GM19239 (cell line): ENCODE measurements at regions not wholly inside any gene's neighbourhood (a gene's known extent, or its start where the extent isn't known, plus 50 kb on each side); places are given as distances from the start of the nearest gene placed in this dataset.
"Not testable (repeated sequence)": the region's sequence is repeated elsewhere in the genome, so short reads cannot be mapped to it uniquely, and the experiment has no call there.

Source experiments
- DNase-seq: peaks from one replicate; pipeline ENCODE4 v3.0.0; 2011; ENCODE audit warnings: low spot score; ENCODE audit not compliant: insufficient read length
- FAIRE-seq: peaks from 2 replicates; lab custom pipeline; 2011; peaks lifted over from hg19 to GRCh38; lab: Jason Lieb, UNC

GRCh38 chr1:99062192-99062591 lies 57.5 kb upstream of the PLPPR5 start:
- no peak for FAIRE-seq
- no peak for DNase-seq

GRCh38 chr1:99069146-99069545 lies 64.5 kb upstream of the PLPPR5 start:
- FAIRE-seq (no peak), DNase-seq (no peak)

- not testable (repeated sequence) for FAIRE-seq
These were observed 73.9 kb upstream of the PLPPR5 start for GRCh38 chr1:99078529-99078928.

GRCh38 chr1:99082366-99082765 lies 77.7 kb upstream of the PLPPR5 start:
- FAIRE-seq (no peak), DNase-seq (no peak)

More at GRCh38 chr1:99078529-99078928, 73.9 kb upstream of the PLPPR5 start:
- not testable (repeated sequence) for DNase-seq

GRCh38 chr1:99083338-99083737 lies 78.7 kb upstream of the PLPPR5 start:
- DNase-seq (no peak), FAIRE-seq (no peak)

- DNase-seq (no peak), FAIRE-seq (no peak)
These were observed 79.9 kb upstream of the PLPPR5 start for GRCh38 chr1:99084562-99084961.

- no peak for FAIRE-seq
- DNase-seq: no peak
These were observed 81.4 kb upstream of the PLPPR5 start for GRCh38 chr1:99086057-99086456.

- no peak for DNase-seq
- no peak for FAIRE-seq
These were observed 93.9 kb upstream of the PLPPR5 start for GRCh38 chr1:99098589-99098988.

- FAIRE-seq: no peak
- no peak for DNase-seq
These were observed 101.6 kb upstream of the PLPPR5 start for GRCh38 chr1:99106274-99106673.

- DNase-seq: no peak
- FAIRE-seq: no peak
These were observed 103.0 kb upstream of the PLPPR5 start for GRCh38 chr1:99107680-99108079.

- no peak for DNase-seq
- no peak for FAIRE-seq
These were observed 105.7 kb upstream of the PLPPR5 start for GRCh38 chr1:99110140-99111041.

GRCh38 chr1:99115231-99115630 lies 110.6 kb upstream of the PLPPR5 start:
- FAIRE-seq: no peak
- no peak for DNase-seq

- FAIRE-seq (no peak), DNase-seq (no peak)
These were observed 114.5 kb upstream of the PLPPR5 start for GRCh38 chr1:99119188-99119587.

- no peak for DNase-seq
- peak; percentile 33 for FAIRE-seq
These were observed 117.4 kb upstream of the PLPPR5 start for GRCh38 chr1:99122039-99122438.

- FAIRE-seq: no peak
- DNase-seq: no peak
These were observed 119.3 kb upstream of the PLPPR5 start for GRCh38 chr1:99123936-99124335.

GRCh38 chr1:99131546-99131945 lies 126.9 kb upstream of the PLPPR5 start:
- FAIRE-seq (no peak), DNase-seq (no peak)

GRCh38 chr1:99133756-99134500 lies 129.3 kb upstream of the PLPPR5 start:
- no peak for DNase-seq
- FAIRE-seq: no peak

GRCh38 chr1:99137554-99138206 lies 126.6 kb upstream of the PLPPR4 start:
- no peak for FAIRE-seq

GRCh38 chr1:99139876-99140275 lies 124.4 kb upstream of the PLPPR4 start:
- DNase-seq (no peak), FAIRE-seq (no peak)

More at GRCh38 chr1:99137554-99138206, 126.6 kb upstream of the PLPPR4 start:
- DNase-seq: no peak

GRCh38 chr1:99146129-99146848 lies 118.0 kb upstream of the PLPPR4 start:
- no peak for DNase-seq
- FAIRE-seq: no peak
